ENCODE measurements at regions not wholly inside any gene's neighbourhood (a gene's known extent, or its start where the extent isn't known, plus 50 kb on each side); places are given as distances from the start of the nearest gene placed in this dataset.

- Histone ChIP-seq H3K36me3 (no peaks in the 10 kb centered on the region), H3K9me3 (no peaks in the 10 kb centered on the region), H3K27ac (no peak overlapping the region), H3K27me3 (no peaks in the 10 kb centered on the region), H3K4me3 (no peak overlapping the region), H3K4me1 (ENCODE audit: insufficient read depth) (no peaks in the 10 kb centered on the region)
- TF ChIP-seq EP300 (IDR thresholded peaks at IDR 0.05) (no peak), POLR2A (IDR thresholded peaks at IDR 0.05) (no peak), CTCF (IDR thresholded peaks at IDR 0.05) (no peak)
- 29 to 42% (median 39%) methylated on average over 7 of the region's 7 CpGs for WGBS, 3 donors
- no peak for DNase-seq
- intact Hi-C loops (cut with DNase I), result no loop called here
Observed at GRCh38 chr13:73325723-73326558, 267.1 kb downstream of the KLF5 start.

- no peaks in the 10 kb centered on the region for H3K9me3 ChIP-seq
- H3K4me1 ChIP-seq (ENCODE audit: insufficient read depth), result no peaks in the 10 kb centered on the region
- no peaks in the 10 kb centered on the region for H3K27me3 ChIP-seq
- DNase-seq, result no peak
- intact Hi-C loops (cut with DNase I), result no loop called here
- WGBS, 3 donors, result 8 to 15% (median 14%) methylated on average over 10 of the region's 10 CpGs
- no peak overlapping the region for H3K4me3 ChIP-seq
- no peak for TF ChIP-seq EP300 (IDR thresholded peaks at IDR 0.05)
- no peak for TF ChIP-seq CTCF (IDR thresholded peaks at IDR 0.05)
- TF ChIP-seq POLR2A (IDR thresholded peaks at IDR 0.05), result no peak
- no peaks in the 10 kb centered on the region for H3K36me3 ChIP-seq
- no peak overlapping the region for H3K27ac ChIP-seq
Observed at GRCh38 chr13:73324842-73325722, 266.3 kb downstream of the KLF5 start.

GRCh38 chr13:73323615-73324014, 264.8 kb downstream of the KLF5 start:
- H3K36me3 ChIP-seq, result no peaks in the 10 kb centered on the region
- WGBS, 3 donors, result 74 to 98% (median 78%) methylated on average over 1 of the region's 1 CpG
- no peak overlapping the region for H3K27ac ChIP-seq
- intact Hi-C loops (cut with DNase I), result no loop called here
- DNase-seq, result no peak
- TF ChIP-seq CTCF (IDR thresholded peaks at IDR 0.05) (no peak), EP300 (IDR thresholded peaks at IDR 0.05) (no peak), POLR2A (IDR thresholded peaks at IDR 0.05) (no peak)
- H3K27me3 ChIP-seq, result no peaks in the 10 kb centered on the region
- no peaks in the 10 kb centered on the region for H3K4me1 ChIP-seq (ENCODE audit: insufficient read depth)
- H3K4me3 ChIP-seq, result no peak overlapping the region
- no peaks in the 10 kb centered on the region for H3K9me3 ChIP-seq

- H3K4me3 ChIP-seq, result no peak overlapping the region
- H3K27me3 ChIP-seq, result no peaks in the 10 kb centered on the region
- TF ChIP-seq CTCF (IDR thresholded peaks at IDR 0.05) (no peak), EP300 (IDR thresholded peaks at IDR 0.05) (no peak), POLR2A (IDR thresholded peaks at IDR 0.05) (no peak)
- intact Hi-C loops (cut with DNase I), result no loop called here
- DNase-seq, result no peak
- 90 to 96% (median 91%) methylated on average over 2 of the region's 2 CpGs for WGBS, 3 donors
- no peaks in the 10 kb centered on the region for H3K4me1 ChIP-seq (ENCODE audit: insufficient read depth)
- no peak overlapping the region for H3K27ac ChIP-seq
- H3K36me3 ChIP-seq, result no peaks in the 10 kb centered on the region
- no peaks in the 10 kb centered on the region for H3K9me3 ChIP-seq
Observed at GRCh38 chr13:73321043-73321442, 262.2 kb downstream of the KLF5 start.

Data from ovary (tissue), 7 donors.